COR-L47 (cell line): ENCODE measurements at regions not wholly inside any gene's neighbourhood (a gene's known extent, or its start where the extent isn't known, plus 50 kb on each side); places are given as distances from the start of the nearest gene placed in this dataset.

Experiments used
- DNase-seq: peaks from one replicate; lab custom pipeline; 2025; lab: John Stamatoyannopoulos, UW

GRCh38 chr5:93163010-93163663, 417.9 kb downstream of the NR2F1-AS1 start:
- DNase-seq = no peak

DNA sequence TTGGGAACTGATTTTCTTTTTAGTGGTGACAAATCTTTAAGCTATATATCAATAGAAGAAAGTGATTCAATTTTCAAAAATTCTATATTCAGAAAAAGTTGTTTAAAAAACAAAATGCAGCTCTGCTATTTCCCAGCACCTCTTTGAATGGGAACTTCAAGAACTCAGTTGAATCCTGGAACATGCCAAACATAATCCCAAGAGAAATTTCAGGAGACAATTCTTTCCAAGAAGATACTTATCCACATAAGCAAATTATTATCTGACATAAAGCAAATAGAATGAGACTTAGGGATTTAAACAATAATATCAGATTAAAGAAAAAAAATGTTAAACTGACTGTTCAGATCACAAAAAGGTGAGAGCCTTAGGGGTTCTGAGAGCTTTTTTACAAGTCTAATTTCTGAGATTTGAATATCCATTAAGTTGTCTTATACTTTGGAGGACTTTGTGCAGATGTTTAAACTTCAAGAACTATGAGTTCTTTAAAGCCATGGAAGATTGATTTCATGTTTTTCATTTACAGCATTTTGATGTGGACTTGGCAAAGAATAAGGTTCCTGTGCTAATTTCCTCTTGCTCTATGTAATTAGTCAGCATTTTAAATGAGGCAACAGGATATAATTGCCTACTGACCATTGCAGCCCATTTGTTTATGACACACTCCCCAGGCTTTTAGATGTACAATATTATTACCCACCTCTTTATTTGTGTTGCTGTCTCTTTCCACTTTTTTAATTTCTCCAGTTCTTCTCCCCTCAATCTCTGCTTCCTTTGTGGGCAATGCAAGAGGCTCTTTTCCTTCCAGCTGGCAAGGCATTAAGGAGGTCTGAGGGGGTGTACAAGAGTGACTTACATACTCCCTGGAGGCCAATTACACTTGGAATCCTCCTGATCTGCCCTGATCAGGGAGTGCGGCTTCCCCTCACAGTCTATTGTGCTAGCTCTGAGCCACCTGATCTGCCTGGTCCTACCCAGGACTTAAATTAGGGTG, 419.1 kb downstream of the NR2F1-AS1 start:
- peak; percentile 75 for DNase-seq

DNA sequence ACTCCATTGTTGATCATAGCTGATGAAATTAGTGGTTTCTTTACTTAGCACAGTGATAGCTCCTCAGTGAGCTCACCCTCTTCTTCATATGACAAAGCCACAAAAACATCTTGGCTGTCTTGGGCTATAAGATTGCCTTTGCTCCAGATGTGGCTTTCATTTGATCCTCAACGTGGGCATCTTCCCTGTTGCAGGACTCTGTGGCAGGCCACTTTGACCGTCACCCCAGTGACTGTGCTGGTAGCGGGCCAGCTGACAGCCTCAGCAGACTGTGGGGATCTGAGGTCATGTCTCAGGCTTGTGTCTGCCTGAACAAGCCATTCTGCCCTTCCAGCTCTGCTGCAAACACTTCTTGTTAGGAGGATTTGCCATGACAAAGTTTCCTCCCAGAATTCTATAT, 422.2 kb downstream of the NR2F1-AS1 start:
- no peak for DNase-seq

- no peak for DNase-seq
Measured at GRCh38 chr5:93156566-93156965, 424.5 kb downstream of the NR2F1-AS1 start.

- DNase-seq = no peak
Measured at GRCh38 chr5:93154535-93154934, 426.5 kb downstream of the NR2F1-AS1 start.

- no peak for DNase-seq
Measured at GRCh38 chr5:93153461-93153860, 427.6 kb downstream of the NR2F1-AS1 start.

- DNase-seq = no peak
Measured at GRCh38 chr5:93151896-93152295, 429.1 kb downstream of the NR2F1-AS1 start.

- no peak for DNase-seq
Measured at GRCh38 chr5:93151121-93151520, 429.9 kb downstream of the NR2F1-AS1 start.

- no peak for DNase-seq
Measured at GRCh38 chr5:93150311-93151012, 430.6 kb downstream of the NR2F1-AS1 start.

- DNase-seq = no peak
Measured at GRCh38 chr5:93145767-93146166, 435.3 kb downstream of the NR2F1-AS1 start.

DNA sequence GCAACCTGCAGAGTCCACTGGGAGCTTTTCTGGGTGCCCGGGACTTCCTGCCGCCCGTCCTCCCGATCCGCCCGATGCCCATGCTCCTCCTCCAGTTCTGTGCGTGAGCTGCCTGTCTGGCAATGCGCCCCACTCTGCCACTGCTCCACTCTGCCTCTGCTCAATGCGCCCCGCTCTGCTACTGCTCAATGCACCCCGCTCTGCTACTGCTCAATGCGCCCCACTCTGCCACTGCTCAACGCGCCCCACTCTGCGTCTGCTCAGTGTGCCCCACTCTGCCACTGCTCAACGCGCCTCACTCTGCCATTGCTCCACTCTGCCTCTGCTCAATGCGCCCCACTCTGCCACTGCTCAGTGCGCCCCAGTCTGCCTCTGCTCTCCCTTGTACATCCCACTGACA, 436.0 kb downstream of the NR2F1-AS1 start:
- no peak for DNase-seq

GRCh38 chr5:93141969-93142368, 439.1 kb downstream of the NR2F1-AS1 start:
- no peak for DNase-seq

DNA sequence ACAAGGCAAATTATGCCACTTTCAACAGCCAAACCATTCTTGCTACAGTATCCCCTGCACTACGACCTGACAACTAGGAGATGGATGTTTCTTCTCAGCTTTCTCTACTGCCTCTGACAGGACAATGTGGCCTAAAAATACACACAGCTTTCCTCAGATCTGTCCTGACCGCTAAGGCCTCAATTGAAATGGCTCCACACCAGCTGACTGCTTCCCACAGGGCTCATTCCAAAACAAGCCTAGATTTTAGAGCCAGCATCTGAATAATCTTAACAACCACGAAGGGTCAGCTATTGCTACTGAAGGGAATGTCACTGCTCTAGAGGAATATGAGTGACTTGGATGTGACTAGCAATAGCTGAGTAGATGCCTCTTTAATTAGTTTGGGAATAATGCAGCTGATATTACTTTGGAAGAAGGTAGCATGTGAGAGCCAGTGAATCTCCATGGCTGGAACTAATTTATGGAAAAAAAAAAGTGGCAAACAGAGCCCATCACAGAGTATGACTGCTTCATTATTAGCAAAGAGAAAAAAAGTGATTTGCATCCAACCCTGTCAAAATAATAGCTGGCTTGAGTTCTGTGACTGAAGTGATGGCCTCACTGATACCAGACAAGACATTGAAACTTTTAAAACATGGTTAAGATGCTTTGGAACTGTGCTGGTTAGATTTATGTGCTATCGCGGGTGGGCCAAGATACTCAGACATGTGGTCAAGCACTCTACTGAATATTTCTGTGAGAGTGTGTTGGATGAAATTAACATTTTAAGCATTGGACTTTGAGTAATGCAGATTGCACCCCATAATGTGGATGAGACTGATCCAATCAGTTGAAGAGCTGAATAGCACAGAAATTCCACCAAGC, 450.2 kb downstream of the NR2F1-AS1 start:
- no peak for DNase-seq

GRCh38 chr5:93126634-93127033, 454.4 kb downstream of the NR2F1-AS1 start:
- no peak for DNase-seq

GRCh38 chr5:93123127-93123526, 457.9 kb downstream of the NR2F1-AS1 start:
- no peak for DNase-seq

DNA sequence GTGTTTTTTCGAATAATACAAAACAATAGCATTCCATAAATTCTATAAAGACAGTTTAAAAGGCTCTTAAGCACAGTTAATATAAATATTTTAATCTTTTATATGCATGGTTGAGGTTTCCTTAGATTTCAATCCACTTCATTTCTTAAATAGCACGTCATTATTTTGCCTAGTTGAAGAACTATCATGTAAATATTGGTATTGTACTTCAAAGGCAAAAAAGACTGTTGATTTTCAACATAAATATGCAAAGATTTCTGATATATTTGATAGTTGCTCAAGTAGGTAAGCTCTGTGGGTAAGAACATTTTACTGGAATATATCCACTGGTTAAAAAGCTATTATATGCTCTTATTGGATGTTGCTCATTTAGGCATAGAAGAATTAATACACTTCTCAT, 458.6 kb downstream of the NR2F1-AS1 start:
- no peak for DNase-seq

GRCh38 chr5:93120771-93121170, 460.2 kb downstream of the NR2F1-AS1 start:
- DNase-seq = no peak

DNA sequence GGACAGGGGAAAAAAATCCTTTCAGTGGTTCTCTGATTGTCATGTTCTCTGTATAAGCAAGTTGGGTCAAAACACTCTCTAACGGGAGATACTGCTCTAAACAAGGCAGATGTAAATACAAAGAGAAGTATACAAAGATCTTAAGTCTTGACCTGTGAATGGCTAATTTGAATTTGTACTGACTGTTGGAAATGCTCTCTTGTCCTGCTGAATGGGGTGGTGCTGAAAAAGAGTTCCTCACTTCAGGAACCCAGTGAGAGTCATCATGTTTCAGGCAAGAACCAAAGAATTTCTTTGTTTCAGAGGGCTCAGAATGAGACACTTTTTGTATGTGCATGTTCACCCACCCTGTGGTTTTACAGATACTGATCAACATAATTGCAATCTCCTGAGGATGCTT, 461.0 kb downstream of the NR2F1-AS1 start:
- no peak for DNase-seq

DNA sequence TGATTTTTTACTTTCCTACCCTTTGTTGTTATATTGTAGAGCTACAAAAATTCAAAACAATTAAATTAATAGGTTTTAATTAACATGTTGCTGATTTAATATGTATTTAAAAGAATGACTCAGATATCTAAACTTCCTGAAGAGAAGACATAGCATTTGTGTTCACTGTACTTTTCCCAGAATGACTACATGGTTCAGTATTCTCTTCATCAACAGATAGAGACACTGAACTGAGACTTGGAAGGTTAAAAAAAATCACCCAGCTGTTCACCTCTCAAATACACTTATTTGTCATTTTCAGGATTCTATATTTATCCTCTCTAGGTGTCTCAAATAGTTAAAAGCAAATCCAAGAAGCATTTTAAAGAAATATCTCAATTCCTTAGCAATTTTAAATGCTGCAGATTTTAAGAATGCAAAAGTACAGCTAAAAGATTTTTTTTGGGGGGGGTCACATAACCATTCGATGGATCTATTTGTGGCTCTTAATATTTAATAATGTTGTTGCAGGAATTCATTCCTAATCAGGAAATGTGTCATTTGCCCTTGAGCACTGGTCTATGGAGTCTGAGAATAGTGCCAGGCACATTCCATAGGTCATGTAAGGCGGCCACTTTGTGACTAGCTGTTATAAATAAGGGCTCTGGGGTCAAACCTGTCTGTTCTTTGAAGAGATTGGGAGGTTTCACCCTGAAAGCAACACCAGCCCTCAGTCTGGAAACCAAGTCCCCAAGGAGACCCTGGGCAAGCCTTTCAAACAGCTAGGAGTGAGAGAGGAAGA, 463.1 kb downstream of the NR2F1-AS1 start:
- DNase-seq = no peak

GRCh38 chr5:93107805-93108520, 473.1 kb downstream of the NR2F1-AS1 start:
- no peak for DNase-seq
